Activated T-cell treated with anti-CD3 and anti-CD28 coated beads for 1 hour (primary cell): ENCODE measurements at regions not wholly inside any gene's neighbourhood (a gene's known extent, or its start where the extent isn't known, plus 50 kb on each side); places are given as distances from the start of the nearest gene placed in this dataset.

Experiments used
- DNase-seq: peaks from one replicate; pipeline ENCODE4 v3.0.0-alpha.2; 2020; ENCODE audit warnings: low read depth

DNA sequence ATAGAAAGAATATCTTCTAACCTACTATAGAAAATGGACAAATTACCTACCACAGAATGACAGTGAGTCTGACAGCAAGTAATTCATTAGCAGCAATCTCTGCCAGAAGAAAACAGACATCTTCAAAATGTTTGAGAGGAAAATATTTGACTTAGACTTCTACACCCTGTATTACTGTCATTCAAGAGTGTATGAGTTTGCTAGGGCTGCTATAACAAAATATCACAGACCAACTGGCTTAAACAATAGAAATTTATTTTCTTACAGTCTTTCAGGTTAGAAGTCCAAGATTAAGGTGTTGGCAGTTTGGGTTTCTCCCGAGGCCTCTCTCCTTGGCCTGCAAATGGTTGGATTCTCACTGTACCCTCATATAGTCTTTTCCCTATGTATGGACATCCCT is 52.9 kb upstream of the FGGY start:
- no peak for DNase-seq

DNA sequence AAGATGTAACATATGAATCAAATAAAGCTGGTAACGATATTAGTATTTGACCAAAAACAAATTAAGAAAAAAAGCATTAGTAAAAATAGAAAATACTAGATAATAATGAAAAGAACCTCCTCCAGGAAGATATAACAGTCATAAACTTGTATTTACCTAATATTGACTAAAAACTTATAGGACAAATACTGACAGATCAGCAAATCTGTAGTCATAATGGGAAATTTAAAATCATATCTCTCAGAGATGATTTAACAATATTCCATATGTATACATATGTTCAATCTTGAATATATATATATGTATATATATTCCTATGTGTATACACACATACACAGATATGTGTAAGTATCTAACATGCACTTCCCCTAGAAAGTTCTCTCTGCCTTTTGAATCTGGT is 52.0 kb upstream of the FGGY start:
- DNase-seq, result no peak
